GM19193 (cell line): ENCODE measurements at regions not wholly inside any gene's neighbourhood (a gene's known extent, or its start where the extent isn't known, plus 50 kb on each side); places are given as distances from the start of the nearest gene placed in this dataset.

ENCODE experiments used
- POLR2A ChIP-seq: IDR thresholded peaks from 4 replicates; pipeline ENCODE4 v1.6.1; 2011; ENCODE audit not compliant: insufficient read depth, insufficient read length; ENCODE audit errors: extremely low read depth

- TF ChIP-seq POLR2A: no peak
These were observed 94.8 kb upstream of the ANKRD28 start for GRCh38 chr3:15892311-15893227.

- no peak for TF ChIP-seq POLR2A
These were observed 96.6 kb upstream of the ANKRD28 start for GRCh38 chr3:15894382-15894781.

- TF ChIP-seq POLR2A: no peak
These were observed 98.7 kb upstream of the ANKRD28 start for GRCh38 chr3:15896500-15896899.

GRCh38 chr3:15899388-15899787 is 101.6 kb upstream of the ANKRD28 start:
- no peak for TF ChIP-seq POLR2A

- TF ChIP-seq POLR2A: no peak
These were observed 105.4 kb upstream of the ANKRD28 start for GRCh38 chr3:15903164-15903563.

- no peak for TF ChIP-seq POLR2A
These were observed 106.3 kb upstream of the ANKRD28 start for GRCh38 chr3:15903759-15904720.

- no peak for TF ChIP-seq POLR2A
These were observed 107.3 kb upstream of the ANKRD28 start for GRCh38 chr3:15905041-15905440.

- TF ChIP-seq POLR2A: no peak
These were observed 121.2 kb upstream of the ANKRD28 start for GRCh38 chr3:15918988-15919387.

GRCh38 chr3:15919971-15920370 is 122.2 kb upstream of the ANKRD28 start:
- no peak for TF ChIP-seq POLR2A

GRCh38 chr3:15923640-15924405 is 126.0 kb upstream of the ANKRD28 start:
- no peak for TF ChIP-seq POLR2A

- TF ChIP-seq POLR2A: no peak
These were observed 127.1 kb upstream of the ANKRD28 start for GRCh38 chr3:15924914-15925313.

- no peak for TF ChIP-seq POLR2A
These were observed 129.1 kb upstream of the ANKRD28 start for GRCh38 chr3:15926871-15927270.

- TF ChIP-seq POLR2A: no peak
These were observed 130.2 kb upstream of the ANKRD28 start for GRCh38 chr3:15927969-15928368.

- no peak for TF ChIP-seq POLR2A
These were observed 132.3 kb upstream of the ANKRD28 start for GRCh38 chr3:15929944-15930571.
